ENCODE measurements at regions not wholly inside any gene's neighbourhood (a gene's known extent, or its start where the extent isn't known, plus 50 kb on each side); places are given as distances from the start of the nearest gene placed in this dataset.

- no peak for TF ChIP-seq CTCF (IDR thresholded peaks at IDR 0.05; ENCODE audit: borderline replicate concordance, insufficient read depth, low read depth, low read length)
These were observed 352.1 kb upstream of the MEIS2 start for GRCh38 chr15:37452498-37452897.

GRCh38 chr15:37480482-37480881, 380.1 kb upstream of the MEIS2 start:
- no peak overlapping the region for H3K4me3 ChIP-seq (ENCODE audit: low read depth, low read length)
- TF ChIP-seq CTCF (IDR thresholded peaks at IDR 0.05; ENCODE audit: borderline replicate concordance, insufficient read depth, low read depth, low read length) = no peak

More at GRCh38 chr15:37452498-37452897, 352.1 kb upstream of the MEIS2 start:
- no peak overlapping the region for H3K4me3 ChIP-seq (ENCODE audit: low read depth, low read length)

- no peak for TF ChIP-seq CTCF (IDR thresholded peaks at IDR 0.05; ENCODE audit: borderline replicate concordance, insufficient read depth, low read depth, low read length)
- H3K4me3 ChIP-seq (ENCODE audit: low read depth, low read length) = no peak overlapping the region
These were observed 380.8 kb upstream of the MEIS2 start for GRCh38 chr15:37481126-37481525.

- no peak overlapping the region for H3K4me3 ChIP-seq (ENCODE audit: low read depth, low read length)
- TF ChIP-seq CTCF (IDR thresholded peaks at IDR 0.05; ENCODE audit: borderline replicate concordance, insufficient read depth, low read depth, low read length) = no peak
These were observed 383.4 kb upstream of the MEIS2 start for GRCh38 chr15:37483779-37484178.

- TF ChIP-seq CTCF (IDR thresholded peaks at IDR 0.05; ENCODE audit: borderline replicate concordance, insufficient read depth, low read depth, low read length) = no peak
These were observed 384.7 kb upstream of the MEIS2 start for GRCh38 chr15:37485056-37485455.

GRCh38 chr15:37490707-37491106, 390.4 kb upstream of the MEIS2 start:
- no peak for TF ChIP-seq CTCF (IDR thresholded peaks at IDR 0.05; ENCODE audit: borderline replicate concordance, insufficient read depth, low read depth, low read length)
- no peak overlapping the region for H3K4me3 ChIP-seq (ENCODE audit: low read depth, low read length)

More at GRCh38 chr15:37485056-37485455, 384.7 kb upstream of the MEIS2 start:
- H3K4me3 ChIP-seq (ENCODE audit: low read depth, low read length) = no peak overlapping the region

- no peak overlapping the region for H3K4me3 ChIP-seq (ENCODE audit: low read depth, low read length)
- TF ChIP-seq CTCF (IDR thresholded peaks at IDR 0.05; ENCODE audit: borderline replicate concordance, insufficient read depth, low read depth, low read length) = no peak
These were observed 416.3 kb upstream of the MEIS2 start for GRCh38 chr15:37516621-37517020.

Measured in GM12875 (cell line).